NCI-H2107 treated with DMSO at 0.1 percent for 48 hours (cell line): ENCODE measurements at regions not wholly inside any gene's neighbourhood (a gene's known extent, or its start where the extent isn't known, plus 50 kb on each side); places are given as distances from the start of the nearest gene placed in this dataset.

ENCODE experiments used
- DNase-seq: peaks from one replicate; lab custom pipeline; 2025; ENCODE audit not compliant: unreplicated experiment; lab: John Stamatoyannopoulos, UW

DNA sequence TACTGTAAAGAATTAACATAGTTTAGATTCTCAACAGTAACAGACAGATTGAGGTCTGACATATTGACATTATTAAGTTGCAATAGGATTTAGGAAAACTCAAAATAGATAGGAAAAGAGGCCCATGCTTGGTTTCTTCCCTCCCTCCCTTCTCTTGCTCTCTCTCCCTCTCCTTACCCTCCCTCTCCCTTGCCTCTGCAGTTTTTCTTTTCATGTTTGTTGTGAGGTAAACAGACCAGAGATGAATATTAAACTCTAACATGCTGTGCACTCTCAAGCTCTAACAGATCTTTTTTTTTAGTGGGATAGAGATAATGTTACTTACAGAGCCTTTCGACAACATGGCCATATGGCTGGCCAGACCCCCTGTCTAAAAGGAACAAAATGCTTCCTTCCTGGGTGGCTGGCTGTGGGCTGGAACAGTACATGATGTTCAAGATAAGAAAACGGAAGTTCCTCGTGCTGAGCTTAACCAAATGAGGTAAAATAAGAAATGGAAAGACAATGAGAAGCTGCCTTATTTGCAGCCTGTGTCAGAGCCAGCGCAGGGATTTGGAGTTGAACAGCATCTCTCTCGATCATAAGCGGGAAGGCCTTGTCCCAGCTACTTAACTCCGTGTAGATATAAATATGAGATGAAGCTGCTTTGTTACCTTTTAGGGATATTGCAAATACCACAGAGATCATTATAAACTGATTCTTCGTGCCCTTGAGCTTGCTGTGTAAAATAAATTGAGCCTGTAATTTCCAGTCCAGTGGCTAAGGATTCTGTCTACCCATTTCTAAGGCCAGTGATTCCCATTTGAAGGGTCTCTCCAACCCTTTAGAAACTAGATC lies 391.9 kb upstream of the NPVF start:
- no peak for DNase-seq

DNA sequence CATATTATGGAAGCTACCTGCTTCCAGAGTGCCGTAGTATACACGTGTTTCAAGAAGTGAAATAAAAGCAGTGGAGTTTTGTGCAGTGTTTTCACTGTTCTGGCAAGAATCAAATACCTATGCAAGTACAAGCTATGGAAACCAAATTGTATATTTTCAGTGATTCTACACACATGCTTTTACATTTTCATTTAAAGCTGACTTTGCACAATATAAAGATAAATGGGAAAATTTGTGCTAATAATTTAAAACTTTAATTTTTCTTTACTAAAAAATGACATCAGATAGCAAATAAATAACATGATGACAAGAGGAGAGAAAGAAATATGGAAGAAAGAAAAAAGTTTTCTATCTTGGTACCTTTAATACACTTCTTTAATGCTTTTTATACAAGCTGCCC lies 393.7 kb upstream of the NPVF start:
- DNase-seq = no peak

DNA sequence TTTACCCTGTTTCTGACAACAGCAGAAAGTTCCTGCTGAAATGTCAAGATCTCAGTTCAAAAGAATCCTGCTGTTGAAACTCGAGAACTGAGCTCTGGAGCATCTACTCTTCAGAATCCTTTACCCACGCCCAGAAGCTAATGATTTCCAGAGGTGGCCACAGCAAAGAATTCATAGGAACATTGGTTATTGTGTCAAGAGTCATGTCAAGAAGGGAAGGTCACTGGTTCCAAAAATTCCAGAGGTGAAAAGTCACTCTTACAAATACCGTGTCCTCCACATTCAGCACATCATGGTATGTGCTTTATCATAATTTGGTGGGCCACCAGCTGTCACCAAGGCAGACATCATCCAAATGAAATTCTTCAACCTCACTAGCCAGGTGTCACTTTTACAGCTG lies 394.4 kb upstream of the NPVF start:
- DNase-seq = no peak

DNA sequence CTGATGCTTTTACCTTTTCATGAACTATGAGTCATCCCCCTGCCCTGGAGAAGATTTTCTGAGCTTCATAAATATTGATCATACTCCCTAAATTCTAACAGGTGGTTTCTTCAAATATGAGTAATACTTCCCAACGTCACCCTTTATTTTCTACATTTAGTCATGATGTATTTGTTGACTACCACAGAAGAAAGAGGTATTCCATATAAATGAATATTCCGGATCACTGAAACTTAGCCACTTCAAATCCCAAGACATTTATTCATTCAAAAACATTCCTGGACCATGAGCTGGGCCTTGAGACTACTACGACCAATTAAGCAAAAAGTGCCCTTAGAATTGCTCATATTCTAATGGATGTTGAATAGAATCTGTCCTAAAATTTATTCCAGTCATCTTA lies 395.8 kb upstream of the NPVF start:
- DNase-seq = no peak

DNA sequence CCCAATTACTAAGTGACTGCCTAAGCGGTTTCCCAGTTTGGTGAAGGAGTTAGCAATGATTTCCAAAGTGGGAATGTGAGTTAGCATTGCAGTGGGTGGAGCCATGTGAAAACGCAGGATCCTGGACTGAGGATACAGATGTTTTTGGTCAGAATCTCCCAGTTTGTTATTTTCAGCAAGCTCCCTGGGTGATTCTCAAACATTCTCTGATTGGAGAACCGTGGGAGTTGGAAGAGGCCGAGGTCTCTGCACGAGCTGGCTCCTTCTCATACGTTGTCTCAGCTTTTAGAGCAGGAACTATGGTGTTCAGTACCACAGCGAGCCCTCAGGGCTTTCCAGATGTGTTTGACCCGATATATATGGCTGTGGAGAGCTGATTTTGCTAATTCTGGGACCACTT lies 396.5 kb upstream of the NPVF start:
- no peak for DNase-seq

DNA sequence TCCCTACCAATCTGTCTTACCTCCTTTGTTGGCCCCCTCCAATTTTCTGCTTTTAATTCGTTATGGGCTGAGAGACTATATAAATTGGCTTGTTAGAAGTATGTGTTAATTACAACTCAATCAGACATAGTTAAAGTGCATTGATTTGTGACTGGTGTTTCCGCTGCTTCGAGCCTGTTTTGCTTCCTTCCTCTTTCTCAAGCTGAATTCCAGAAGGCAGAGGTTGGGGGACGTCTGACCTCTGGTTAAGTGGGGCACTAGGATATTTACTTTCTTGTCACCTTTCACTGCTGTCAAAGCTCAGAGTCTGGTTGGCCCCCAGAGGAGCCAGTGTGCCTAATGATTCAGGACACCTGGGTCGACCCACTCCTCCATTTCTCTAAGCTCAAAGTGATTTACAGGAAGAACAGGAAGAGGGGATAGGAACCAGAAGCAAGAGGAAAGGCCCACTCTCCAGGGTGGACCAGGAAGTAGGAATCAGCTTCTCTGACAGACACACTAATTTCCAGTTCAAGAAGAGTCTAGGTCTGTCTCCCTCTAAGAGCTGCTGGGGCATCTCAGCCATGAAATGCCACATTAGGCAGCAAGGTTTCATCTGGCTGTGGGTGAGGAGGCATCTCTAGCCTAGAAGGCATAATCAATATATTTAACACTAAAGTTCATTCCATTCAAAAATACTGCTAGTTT lies 397.2 kb upstream of the NPVF start:
- no peak for DNase-seq

DNA sequence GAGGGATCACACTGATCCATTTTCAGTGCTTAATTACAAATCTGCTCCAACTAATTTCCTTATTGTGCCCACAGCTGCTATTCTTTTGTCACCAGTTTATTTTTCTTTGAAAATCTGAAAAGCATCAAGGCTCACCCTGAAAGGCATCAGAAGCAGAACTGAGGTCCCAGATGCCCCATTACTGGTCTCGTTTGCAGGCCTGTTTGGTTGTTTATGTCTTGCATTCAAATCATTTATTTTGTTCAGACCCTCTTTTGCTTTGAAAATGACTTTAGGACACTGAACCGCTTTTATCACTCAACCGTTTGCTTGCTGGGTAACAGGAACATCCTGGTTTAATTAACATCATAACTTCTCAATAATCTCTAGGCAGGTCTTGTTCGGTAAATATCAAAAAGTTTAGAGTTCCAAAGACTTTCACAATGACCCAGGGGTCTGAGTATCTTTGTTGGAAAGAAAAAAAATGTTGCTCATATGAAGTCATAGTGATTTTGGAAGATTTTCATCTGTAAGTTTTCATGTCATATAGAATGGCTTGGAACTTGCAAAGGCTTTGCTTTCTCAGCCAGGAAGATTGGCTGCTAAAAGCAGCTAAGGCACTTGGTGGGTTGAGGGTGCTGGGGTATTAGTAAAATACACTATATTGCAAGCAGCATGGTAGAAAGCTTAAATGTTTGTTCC lies 398.3 kb upstream of the NPVF start:
- DNase-seq = no peak

DNA sequence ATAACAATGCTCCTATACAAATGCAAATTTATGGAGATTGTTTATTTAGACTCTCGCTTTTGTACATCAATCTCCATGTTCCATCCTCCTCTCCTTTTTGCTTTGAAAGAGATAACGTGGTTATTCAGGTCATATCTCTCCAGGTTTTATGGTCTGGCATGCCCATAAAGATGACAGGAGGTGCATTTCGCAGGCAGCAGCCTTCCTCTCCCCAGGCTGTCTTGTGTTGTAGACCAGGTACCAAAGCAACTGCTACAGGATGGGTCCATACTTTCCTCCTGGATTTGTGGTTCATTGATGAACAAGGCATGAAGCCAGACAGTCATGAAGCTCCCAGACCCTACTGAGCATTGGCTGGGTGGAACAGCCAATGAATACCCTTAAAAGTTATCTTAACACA lies 400.2 kb upstream of the NPVF start:
- DNase-seq = no peak

DNA sequence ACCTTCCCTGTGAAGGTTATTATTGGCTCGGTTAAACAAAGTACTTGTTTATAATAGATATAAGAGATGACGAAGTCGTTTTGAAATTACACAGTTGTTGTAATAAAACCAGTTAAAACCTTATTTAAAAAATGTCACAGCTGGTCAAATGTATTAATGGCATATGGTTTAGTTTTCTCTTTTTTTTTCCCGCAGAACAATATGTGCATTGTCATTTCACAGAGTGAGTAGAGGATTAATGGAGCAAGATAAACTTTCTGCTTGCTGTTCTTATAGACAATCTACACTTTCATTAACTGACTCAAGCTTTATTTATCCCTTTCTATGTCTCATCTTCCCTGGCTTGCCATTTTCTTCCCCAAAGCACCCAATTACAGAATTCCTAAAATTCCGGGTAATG lies 404.3 kb upstream of the NPVF start:
- no peak for DNase-seq

DNA sequence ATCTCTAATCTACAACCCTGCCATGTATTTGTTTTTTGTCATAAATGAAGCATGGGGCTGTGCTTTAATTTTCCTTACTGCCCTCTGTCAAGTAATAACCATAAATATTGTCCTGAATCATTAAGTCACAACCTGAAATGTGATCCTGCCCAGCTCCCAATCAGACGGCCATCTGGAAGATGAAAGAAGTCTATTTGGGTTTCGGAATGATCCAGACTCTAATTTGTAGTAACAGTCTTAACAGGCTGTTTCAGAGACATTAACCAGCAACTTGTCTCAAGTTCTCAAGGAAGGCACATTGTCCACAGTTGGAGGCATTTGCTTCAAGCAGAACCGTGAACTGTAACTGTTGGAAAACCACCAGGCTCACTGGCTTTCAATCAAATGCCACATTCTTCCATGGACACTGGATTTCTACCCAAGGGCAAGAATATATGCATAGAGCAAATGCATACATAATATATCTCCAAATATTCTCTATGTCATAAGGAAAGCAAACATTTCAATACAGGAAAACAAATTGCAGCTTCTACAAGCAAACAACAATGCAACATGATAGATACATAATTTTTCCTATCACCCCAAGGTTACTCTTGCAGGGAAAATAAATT lies 405.2 kb upstream of the NPVF start:
- DNase-seq = no peak

DNA sequence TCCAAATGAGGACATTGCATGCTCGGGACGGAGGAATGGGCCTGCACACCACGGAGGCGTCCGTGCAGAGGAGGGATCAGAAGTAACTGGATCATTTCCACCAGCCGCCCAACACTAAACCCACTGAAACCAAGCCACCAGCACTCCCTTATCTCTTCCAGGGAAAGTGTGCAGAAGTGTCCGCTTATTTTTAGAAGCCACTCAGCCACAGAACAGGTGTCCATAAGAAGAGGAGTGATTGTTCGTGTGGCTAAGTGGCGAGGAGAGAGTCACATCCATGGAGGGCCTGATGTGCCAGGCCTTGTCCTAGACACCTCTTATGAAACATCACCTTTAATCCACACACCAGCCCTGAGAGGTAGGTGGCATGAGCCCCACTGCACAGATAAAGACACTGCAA lies 407.9 kb upstream of the NPVF start:
- DNase-seq = no peak

DNA sequence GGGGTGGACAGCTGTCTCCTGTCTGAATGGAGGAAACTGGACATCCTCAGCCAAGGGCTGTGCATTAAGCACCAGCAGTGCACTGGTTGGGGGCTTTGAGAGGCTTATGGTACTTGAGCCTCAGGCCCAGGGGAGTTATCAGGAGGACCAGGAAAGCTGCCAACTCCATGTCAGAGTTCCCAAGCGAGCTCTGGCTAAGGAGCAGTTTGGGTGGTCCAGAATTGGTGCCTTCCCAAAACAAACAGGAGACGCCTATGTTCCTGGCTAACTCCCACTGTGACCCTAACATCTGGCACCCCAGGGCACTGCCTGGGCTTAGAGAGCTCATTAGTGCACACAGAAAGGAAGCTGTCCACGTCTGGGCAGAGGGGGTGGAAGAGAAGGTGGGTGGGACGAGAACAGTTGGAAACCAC lies 408.6 kb upstream of the NPVF start:
- no peak for DNase-seq

DNA sequence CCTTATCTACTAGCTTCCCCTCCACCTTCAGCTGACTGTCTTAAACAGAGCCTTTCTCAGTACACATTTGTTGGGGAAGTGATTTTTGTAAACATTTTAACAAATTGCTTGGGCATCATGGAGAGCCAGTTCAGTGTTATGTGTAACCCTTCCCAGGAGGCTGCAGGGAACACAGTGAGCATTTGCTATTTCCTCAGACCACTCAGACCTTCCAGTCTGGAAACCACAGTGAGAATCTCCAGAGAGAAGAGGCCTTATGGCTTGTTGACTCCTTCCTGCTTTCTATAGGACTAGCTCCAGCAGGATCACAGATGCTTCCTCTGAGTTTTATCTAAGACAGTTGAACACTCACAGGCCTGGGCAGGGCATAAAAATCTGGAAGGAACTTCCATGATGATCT lies 409.8 kb upstream of the NPVF start:
- no peak for DNase-seq

DNA sequence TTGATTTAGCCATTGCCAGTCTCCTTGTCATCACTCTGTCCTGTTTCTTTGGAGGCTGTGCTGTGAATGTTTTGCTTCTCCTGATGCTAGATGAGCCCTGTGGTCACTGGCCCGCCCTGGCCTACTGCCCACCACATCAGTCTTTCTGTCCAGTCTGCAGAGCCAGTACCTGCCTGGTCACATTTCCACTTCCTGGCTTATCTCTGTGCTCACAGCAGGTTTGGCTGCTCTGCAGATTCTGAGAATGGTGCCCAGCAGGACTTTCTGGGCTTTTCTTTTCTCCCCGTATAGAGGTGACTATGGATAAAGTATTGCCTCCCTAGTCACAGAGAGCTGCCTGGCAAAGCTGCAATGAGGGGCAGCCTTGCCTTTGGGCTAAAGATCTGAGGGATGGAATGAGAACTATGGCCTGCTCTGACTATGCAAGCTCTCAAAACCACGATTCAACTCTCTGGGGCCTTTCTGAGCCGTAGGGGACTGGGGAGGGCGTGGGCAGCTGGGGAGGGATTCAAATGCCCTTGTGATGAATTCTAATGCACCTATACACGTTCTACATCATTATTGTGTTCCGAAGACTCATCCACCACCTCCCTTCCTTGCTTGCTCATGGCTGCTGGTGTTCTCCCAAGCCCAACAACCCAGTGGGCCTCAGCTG lies 410.4 kb upstream of the NPVF start:
- no peak for DNase-seq

DNA sequence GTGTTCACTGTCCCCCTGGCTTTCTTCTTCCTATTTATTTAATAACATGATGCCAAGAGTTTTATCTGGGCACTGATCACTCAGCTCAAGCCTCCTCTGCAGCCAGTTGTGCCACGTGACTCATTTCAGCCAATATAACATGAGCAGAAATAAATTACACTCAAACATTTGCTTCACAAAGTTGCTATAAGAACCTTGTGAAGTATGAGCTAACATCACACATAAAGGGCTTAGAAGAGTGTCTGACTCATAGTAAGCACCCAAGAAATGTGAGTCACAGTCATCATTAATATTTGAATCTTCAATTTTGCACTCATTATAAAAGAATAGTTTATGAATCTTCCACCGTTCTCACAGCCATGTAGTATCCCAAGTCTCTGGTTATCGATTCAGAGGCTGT lies 414.6 kb upstream of the NPVF start:
- no peak for DNase-seq

DNA sequence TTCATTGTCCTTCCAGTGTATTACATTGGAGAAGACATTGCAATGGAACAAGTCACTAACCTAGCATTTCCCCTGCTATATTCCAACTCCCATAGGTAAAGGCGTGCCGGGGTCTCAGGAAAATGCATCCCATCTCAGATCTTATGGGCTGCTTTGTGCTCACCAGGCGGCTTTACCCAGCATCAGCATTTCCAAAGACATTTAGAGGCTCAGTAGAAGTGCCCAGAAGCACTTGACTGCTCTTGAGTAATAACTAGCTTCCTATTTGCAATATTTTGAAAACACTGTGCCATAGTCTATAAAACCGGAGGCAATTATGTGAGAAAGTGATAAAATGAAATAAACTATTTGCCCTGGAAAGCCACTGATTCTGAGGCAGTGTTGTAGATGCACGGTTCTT lies 415.0 kb upstream of the NPVF start:
- no peak for DNase-seq

DNA sequence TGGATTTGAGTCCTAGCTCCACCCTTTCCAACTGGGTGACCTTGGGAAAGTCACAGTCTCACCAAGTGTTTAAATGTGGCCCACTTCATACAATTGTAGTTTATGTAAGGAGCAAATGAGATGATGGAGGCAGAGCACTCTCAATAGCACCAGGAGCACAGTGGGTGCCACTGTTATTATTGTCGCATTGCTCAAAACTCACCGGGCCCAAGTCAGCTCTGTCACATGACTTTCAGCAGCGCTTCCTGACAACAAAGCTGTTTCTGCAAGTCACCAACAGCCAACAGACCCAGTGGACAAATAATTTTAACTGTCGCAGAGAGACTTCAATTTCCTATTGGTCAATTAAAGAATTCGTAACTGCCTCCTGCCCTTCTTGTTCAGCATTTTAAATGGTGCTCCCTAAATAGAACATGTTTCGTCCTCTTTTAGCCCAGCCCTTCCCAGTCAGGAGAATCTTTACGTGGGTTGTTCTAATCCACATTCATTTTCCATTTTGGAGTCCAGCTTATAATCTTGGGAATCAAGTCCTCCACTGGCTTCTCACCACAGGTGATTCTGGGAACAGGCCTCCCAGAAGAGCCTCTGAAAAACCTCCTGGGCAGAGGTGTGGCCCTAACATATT lies 415.6 kb upstream of the NPVF start:
- DNase-seq = no peak

DNA sequence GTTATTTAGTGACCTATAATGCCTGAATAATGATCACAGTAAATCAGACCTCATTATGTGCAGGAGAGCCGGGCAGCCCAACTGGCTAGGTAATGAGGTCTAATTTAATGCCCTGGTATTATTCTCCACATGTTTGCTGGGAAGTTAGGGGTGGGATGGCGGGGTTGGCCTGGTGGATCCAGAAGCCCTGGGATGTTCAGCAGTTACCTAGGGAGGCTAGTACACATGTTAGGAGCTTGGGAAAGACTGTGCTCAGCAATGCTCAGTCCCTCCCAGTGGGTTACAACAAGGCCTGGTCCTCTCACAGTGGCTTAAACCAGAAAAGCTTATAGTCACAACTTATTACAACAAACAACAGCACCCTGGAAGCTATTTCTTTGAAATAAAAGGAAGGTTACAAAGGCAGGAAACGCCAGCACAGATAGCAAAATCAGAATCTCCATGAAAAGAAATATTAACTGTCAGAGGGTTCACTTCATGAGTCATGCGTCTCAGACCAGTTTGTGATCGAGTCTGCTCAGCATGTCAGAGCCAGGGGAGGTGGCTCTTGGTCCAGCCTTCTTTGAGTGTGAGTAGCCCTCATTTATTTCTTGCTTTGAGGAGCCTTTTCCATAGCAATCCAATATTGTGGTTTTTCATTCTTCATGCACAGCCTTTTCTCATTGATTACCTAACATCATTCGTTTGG lies 418.6 kb upstream of the NPVF start:
- no peak for DNase-seq

DNA sequence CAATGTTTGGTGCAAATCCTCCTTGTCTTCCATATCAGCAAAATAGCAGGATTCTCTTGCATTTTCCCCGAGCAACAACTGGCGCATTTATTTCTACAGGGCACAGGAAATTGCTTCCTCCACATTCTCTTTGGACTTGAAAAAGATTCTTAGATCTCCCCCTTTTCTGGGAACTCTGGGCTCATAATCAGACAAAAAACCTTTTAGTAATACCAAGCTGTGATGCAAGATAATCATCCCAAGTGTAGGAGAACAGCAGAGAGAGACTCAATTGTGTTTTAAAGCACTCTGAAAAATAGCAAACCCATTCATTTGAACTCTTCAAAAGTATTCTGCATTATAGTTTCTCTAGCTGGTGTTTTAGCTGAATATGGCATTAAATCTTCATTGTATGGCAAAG lies 419.6 kb upstream of the NPVF start:
- no peak for DNase-seq

DNA sequence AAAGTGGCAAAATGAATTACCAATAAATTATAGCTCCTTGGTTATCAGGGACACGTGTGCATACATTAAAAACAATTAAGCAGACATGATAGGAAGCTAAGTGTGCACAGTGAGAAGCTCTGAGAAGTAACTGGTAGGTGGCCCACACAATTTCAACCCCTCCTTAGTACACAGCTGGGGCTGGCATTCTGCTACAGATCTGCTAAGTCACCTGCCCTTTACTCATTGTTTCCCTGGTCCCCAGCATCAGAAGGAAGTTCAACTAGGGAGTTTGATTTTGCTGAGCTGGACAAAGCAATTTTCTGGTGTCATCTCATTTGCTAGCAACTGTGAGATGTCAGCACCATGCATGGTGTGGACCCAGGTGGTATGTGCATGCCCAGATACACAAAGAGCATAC lies 424.1 kb upstream of the NPVF start:
- no peak for DNase-seq
